GM12875 (cell line): ENCODE measurements at regions not wholly inside any gene's neighbourhood (a gene's known extent, or its start where the extent isn't known, plus 50 kb on each side); places are given as distances from the start of the nearest gene placed in this dataset.
A peak's percentile ranks its signal among the peaks of the same experiment; 100 is the strongest.

ENCODE experiments used
- H3K4me3 ChIP-seq: one replicate; pipeline ENCODE4 v1.5.1; 2011; ENCODE audit warnings: low read depth, low read length, control low read depth
- CTCF ChIP-seq: IDR thresholded peaks from 2 replicates; pipeline ENCODE4 v1.5.1; 2011; ENCODE audit warnings: low read depth, mild to moderate bottlenecking, control low read depth, inconsistent platforms, low read length, moderate library complexity, borderline replicate concordance; ENCODE audit not compliant: insufficient read depth

GRCh38 chr6:43860285-43860684 is 90.3 kb downstream of the VEGFA start:
- TF ChIP-seq CTCF: no peak

GRCh38 chr6:43859213-43859612 is 89.2 kb downstream of the VEGFA start:
- TF ChIP-seq CTCF: no peak
- no peak overlapping the region for H3K4me3 ChIP-seq

More at GRCh38 chr6:43860285-43860684, 90.3 kb downstream of the VEGFA start:
- H3K4me3 ChIP-seq: no peak overlapping the region

- H3K4me3 ChIP-seq: no peak overlapping the region
- no peak for TF ChIP-seq CTCF
Observed at GRCh38 chr6:43858161-43859153, 88.4 kb downstream of the VEGFA start.

- no peak overlapping the region for H3K4me3 ChIP-seq
- TF ChIP-seq CTCF: peak; percentile 20; the same call in 1 of the 2 replicates
Observed at GRCh38 chr6:43856005-43856765, 86.2 kb downstream of the VEGFA start.

- TF ChIP-seq CTCF: no peak
- no peak overlapping the region for H3K4me3 ChIP-seq
Observed at GRCh38 chr6:43855247-43855646, 85.2 kb downstream of the VEGFA start.

- no peak for TF ChIP-seq CTCF
- no peak overlapping the region for H3K4me3 ChIP-seq
Observed at GRCh38 chr6:43853066-43853650, 83.1 kb downstream of the VEGFA start.
